Uterus (tissue), 3 donors: ENCODE measurements at regions not wholly inside any gene's neighbourhood (a gene's known extent, or its start where the extent isn't known, plus 50 kb on each side); places are given as distances from the start of the nearest gene placed in this dataset.

Source experiments
- DNase-seq, 2 donors: peaks; one replicate each; pipeline ENCODE4 v3.0.0-alpha.2; 2019 to 2020
- H3K27ac ChIP-seq, 2 donors: fragments of 200-600 bp; sonication (generic); 1 replicate in 1 of 2; 2 replicates in 1 of 2; pipeline ENCODE4 v1.5.1; 2016 to 2018
- H3K27me3 ChIP-seq, 2 donors: fragments of 200-600 bp; sonication (generic); one replicate each; pipeline ENCODE4 v1.5.1; 2018 to 2019; ENCODE audit warnings: control low read depth in 1 of 2
- H3K36me3 ChIP-seq, 2 donors: fragments of 200-600 bp; sonication (generic); one replicate each; pipeline ENCODE4 v1.5.1; 2019; ENCODE audit warnings: control low read depth in 1 of 2
- H3K4me1 ChIP-seq, 2 donors: fragments of 200-600 bp; sonication (generic); one replicate each; pipeline ENCODE4 v1.5.1; 2018 to 2019; ENCODE audit warnings: control low read depth in 1 of 2
- H3K4me3 ChIP-seq, 2 donors: fragments of 200-600 bp; sonication (generic); 1 replicate in 1 of 2; 2 replicates in 1 of 2; pipeline ENCODE4 v1.5.1; 2018 to 2019; ENCODE audit warnings: mild to moderate bottlenecking in 1 of 2
- H3K9me3 ChIP-seq, 2 donors: fragments of 200-600 bp; sonication (generic); one replicate each; pipeline ENCODE4 v1.5.1; 2019; ENCODE audit warnings: control low read depth in 1 of 2
- POLR2A ChIP-seq, 2 donors: fragments of 450-650 bp; IDR thresholded peaks; one replicate each; pipeline ENCODE4 v1.6.1; 2016; ENCODE audit warnings: antibody characterized with exemption in 2 of 2, mild to moderate bottlenecking in 1 of 2, moderate library complexity in 1 of 2
- intact Hi-C: fragments of 100-400 bp; cut with DNase I; formaldehyde crosslinking; loops from one replicate; pipeline ENCODE4 v1.15.1; 2023; ENCODE audit warnings: low total_unique reads
- TF ChIP-seq, protein P1 (sequence below), 4 experiments: fragments of 200-600 bp in 2 of 4; fragments of 450-650 bp in 2 of 4; sonication (generic) in 2 of 4; IDR thresholded peaks; one replicate each; pipeline ENCODE4 v1.5.1; 2016 to 2019; ENCODE audit warnings: antibody characterized with exemption in 4 of 4, mild to moderate bottlenecking in 2 of 4, moderate library complexity in 1 of 4
- donor health status: DM: yes; HTN: yes; CAD: no.

DNA sequence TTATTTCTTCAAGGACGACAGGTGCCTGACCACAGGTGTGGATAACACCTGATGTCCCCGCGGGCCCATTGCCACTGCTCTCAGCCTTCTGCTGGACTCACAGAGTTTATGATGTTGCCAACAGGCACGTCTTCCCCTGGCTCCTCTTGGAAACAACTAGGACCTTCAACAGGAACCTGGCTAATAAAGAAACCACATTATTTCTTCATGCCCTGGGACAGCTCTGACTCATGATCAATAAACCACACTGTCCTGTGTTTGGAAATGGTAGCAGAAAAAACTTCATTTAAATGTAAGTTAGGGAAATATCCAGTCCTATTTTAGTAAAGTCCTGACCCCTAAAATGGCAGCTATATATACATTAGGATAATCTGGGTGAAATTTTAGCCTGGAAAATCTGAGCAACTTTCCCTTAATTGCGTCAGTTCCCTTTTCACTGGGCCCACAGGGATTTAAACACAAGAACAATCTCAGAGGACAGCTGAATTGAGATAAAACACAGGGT lies 158.9 kb downstream of the VAPA start:
- Histone ChIP-seq H3K27ac (no peak overlapping the region), H3K9me3 (no peaks in the 10 kb centered on the region), H3K4me3 (no peak overlapping the region), H3K36me3 (no peaks in the 10 kb centered on the region), H3K27me3 (no peaks in the 10 kb centered on the region), H3K4me1 (no peaks in the 10 kb centered on the region)
- TF ChIP-seq, protein P1, sequence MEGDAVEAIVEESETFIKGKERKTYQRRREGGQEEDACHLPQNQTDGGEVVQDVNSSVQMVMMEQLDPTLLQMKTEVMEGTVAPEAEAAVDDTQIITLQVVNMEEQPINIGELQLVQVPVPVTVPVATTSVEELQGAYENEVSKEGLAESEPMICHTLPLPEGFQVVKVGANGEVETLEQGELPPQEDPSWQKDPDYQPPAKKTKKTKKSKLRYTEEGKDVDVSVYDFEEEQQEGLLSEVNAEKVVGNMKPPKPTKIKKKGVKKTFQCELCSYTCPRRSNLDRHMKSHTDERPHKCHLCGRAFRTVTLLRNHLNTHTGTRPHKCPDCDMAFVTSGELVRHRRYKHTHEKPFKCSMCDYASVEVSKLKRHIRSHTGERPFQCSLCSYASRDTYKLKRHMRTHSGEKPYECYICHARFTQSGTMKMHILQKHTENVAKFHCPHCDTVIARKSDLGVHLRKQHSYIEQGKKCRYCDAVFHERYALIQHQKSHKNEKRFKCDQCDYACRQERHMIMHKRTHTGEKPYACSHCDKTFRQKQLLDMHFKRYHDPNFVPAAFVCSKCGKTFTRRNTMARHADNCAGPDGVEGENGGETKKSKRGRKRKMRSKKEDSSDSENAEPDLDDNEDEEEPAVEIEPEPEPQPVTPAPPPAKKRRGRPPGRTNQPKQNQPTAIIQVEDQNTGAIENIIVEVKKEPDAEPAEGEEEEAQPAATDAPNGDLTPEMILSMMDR (IDR thresholded peaks at IDR 0.05), result no peak
- no peak for TF ChIP-seq POLR2A (IDR thresholded peaks at IDR 0.05)
- intact Hi-C loops, result no loop called here
- DNase-seq, result no peak

DNA sequence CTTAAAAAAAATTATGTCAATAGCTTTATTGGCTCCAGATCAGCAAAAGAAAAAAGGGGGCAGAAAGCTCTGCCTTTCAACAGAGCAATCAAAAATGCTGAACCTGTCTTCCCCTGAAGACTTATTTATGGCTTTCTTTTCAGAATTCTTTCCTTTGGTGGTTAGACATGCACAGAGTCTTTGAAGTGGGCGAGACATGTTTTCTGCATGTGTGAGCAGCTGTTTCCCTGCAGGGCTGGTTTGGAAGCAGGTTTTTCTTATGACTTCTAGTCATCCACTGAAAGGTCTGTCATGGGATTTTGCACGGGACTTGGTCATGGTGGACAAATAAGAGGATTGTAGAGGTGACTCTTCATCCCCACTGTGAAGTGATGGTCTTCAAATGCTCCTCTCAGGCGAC lies 160.3 kb downstream of the VAPA start:
- Histone ChIP-seq H3K36me3 (no peaks in the 10 kb centered on the region), H3K4me3 (no peak overlapping the region), H3K27ac (no peak overlapping the region), H3K27me3 (no peaks in the 10 kb centered on the region), H3K4me1 (no peaks in the 10 kb centered on the region), H3K9me3 (no peaks in the 10 kb centered on the region)
- TF ChIP-seq POLR2A (IDR thresholded peaks at IDR 0.05), result no peak
- TF ChIP-seq, protein P1 (IDR thresholded peaks at IDR 0.05), result no peak
- no peak for DNase-seq
- intact Hi-C loops, result no loop called here

DNA sequence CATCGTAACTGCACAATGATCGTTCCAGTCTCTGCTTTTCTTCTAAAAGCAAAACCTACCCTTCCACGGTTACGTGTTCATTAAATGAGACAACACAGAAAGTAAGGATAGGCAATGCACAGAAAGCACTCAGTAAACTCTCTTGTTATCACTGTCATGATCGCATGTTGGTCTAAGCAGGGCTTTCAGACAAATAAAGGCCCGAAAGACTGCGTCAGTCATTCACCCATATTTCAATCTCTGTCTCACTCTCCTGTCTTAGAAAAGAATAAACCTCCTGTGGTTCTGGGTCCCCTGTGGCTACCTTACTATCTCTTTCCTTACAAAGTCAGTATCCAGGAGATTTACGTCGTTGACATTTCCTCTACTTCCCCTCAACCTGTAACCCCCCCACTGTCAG lies 160.9 kb downstream of the VAPA start:
- TF ChIP-seq, protein P1 (IDR thresholded peaks at IDR 0.05), result no peak
- TF ChIP-seq POLR2A (IDR thresholded peaks at IDR 0.05), result no peak
- Histone ChIP-seq H3K4me3 (no peak overlapping the region), H3K27me3 (no peaks in the 10 kb centered on the region), H3K4me1 (no peaks in the 10 kb centered on the region), H3K36me3 (no peaks in the 10 kb centered on the region), H3K27ac (no peak overlapping the region), H3K9me3 (no peaks in the 10 kb centered on the region)
- intact Hi-C loops, result no loop called here
- DNase-seq, result no peak

DNA sequence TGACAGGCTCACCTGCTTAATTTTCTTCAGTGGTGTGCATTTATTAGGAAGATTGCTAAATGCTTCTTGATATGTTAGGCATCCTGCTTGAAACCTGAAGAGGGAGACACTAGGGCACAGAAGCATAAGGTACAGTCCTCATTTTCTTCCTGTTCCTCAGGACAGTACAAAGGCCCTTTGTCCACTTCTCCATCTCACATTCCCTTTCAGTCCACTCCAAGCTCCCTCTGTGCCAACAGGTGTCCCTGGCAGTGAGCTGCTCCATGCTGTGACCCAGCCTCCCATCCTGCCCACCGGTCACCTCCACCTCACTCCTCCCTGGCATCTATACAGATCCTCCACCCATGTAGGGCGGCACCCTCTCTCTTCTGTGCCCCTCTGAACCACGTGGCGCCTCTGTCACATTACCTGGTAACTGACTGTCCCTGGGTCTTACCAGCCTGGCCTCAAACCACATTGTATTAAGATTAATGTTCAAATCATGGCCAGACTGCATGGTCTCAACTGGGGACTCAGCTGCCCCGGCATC lies 162.8 kb downstream of the VAPA start:
- Histone ChIP-seq H3K9me3 (no peaks in the 10 kb centered on the region), H3K36me3 (no peaks in the 10 kb centered on the region), H3K27ac (no peak overlapping the region), H3K27me3 (no peaks in the 10 kb centered on the region), H3K4me1 (no peaks in the 10 kb centered on the region), H3K4me3 (no peak overlapping the region)
- no peak for TF ChIP-seq POLR2A (IDR thresholded peaks at IDR 0.05)
- TF ChIP-seq, protein P1 (IDR thresholded peaks at IDR 0.05), result no peak
- DNase-seq, result no peak
- intact Hi-C loops, result no loop called here

DNA sequence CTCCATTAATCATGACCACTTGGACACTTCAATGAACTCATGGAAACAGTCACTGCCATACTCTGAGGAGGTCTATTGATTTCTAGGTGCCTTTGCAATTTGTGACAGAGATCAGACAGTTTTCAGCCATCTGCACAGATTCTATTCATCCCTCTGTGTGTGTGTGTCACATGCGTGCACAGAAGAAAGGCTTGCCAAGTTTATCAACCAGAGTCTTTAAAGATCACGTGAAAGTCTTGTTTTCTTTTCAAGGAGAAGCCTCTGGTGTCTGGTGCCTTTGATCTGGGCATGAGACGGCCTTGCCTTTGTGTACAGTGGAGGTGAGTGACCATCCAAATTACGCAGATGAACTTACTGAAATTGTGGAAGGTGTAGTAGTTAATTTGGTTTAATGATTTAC lies 164.2 kb downstream of the VAPA start:
- H3K27ac ChIP-seq, result no peak overlapping the region
- intact Hi-C loops, result no loop called here
- no peaks in the 10 kb centered on the region for H3K27me3 ChIP-seq
- H3K9me3 ChIP-seq, result no peaks in the 10 kb centered on the region
- TF ChIP-seq, protein P1 (IDR thresholded peaks at IDR 0.05), result no peak
- no peak for TF ChIP-seq POLR2A (IDR thresholded peaks at IDR 0.05)
- no peak for DNase-seq
- no peaks in the 10 kb centered on the region for H3K4me1 ChIP-seq
- no peak overlapping the region for H3K4me3 ChIP-seq
- H3K36me3 ChIP-seq, result no peaks in the 10 kb centered on the region
